H9 (cell line): ENCODE measurements at regions not wholly inside any gene's neighbourhood (a gene's known extent, or its start where the extent isn't known, plus 50 kb on each side); places are given as distances from the start of the nearest gene placed in this dataset.

Source experiments
- DNase-seq: peaks from one replicate; pipeline ENCODE4 v3.0.0-alpha.2; 2017
- H2AFZ ChIP-seq: one replicate; pipeline ENCODE4 v1.6.1; 2013; ENCODE audit warnings: mild to moderate bottlenecking, low read length, control low read depth, moderate library complexity
- H2AK5ac ChIP-seq: 2 replicates; pipeline ENCODE4 v1.6.1; 2013; ENCODE audit warnings: low read length, control low read depth, mixed read lengths; ENCODE audit not compliant: insufficient read length
- H2BK120ac ChIP-seq: one replicate; pipeline ENCODE4 v1.6.1; 2013; ENCODE audit warnings: low read depth, mild to moderate bottlenecking, low read length, control low read depth, inconsistent platforms; ENCODE audit not compliant: poor library complexity, severe bottlenecking
- H2BK12ac ChIP-seq: 2 replicates; pipeline ENCODE4 v1.6.1; 2013; ENCODE audit warnings: low read length, control low read depth, mixed read lengths, low read depth; ENCODE audit not compliant: insufficient read length
- H2BK15ac ChIP-seq: 2 replicates; pipeline ENCODE4 v1.6.1; 2013; ENCODE audit warnings: low read depth, low read length, control low read depth
- H2BK20ac ChIP-seq: one replicate; pipeline ENCODE4 v1.6.1; 2013; ENCODE audit warnings: low read depth, mild to moderate bottlenecking, low read length, control low read depth, inconsistent platforms; ENCODE audit not compliant: poor library complexity, severe bottlenecking
- H2BK5ac ChIP-seq: 2 replicates; pipeline ENCODE4 v1.6.1; 2013; ENCODE audit warnings: low read length, control low read depth, mixed read lengths; ENCODE audit not compliant: insufficient read length
- H3K14ac ChIP-seq: 2 replicates; pipeline ENCODE4 v1.6.1; 2013; ENCODE audit warnings: low read length, control low read depth; ENCODE audit not compliant: insufficient read depth
- H3K18ac ChIP-seq: 2 replicates; pipeline ENCODE4 v1.6.1; 2013; ENCODE audit warnings: low read depth, mild to moderate bottlenecking, mixed read lengths, low read length, control low read depth; ENCODE audit not compliant: insufficient read length
- H3K23ac ChIP-seq: 2 replicates; pipeline ENCODE4 v1.6.1; 2013; ENCODE audit warnings: low read length, control low read depth, mixed read lengths, low read depth; ENCODE audit not compliant: insufficient read length
- H3K23me2 ChIP-seq: 2 replicates; pipeline ENCODE4 v1.6.1; 2013; ENCODE audit warnings: low read depth, mild to moderate bottlenecking, mixed read lengths, low read length, control low read depth; ENCODE audit not compliant: insufficient read length, poor library complexity, severe bottlenecking
- H3K27ac ChIP-seq: 2 replicates; pipeline ENCODE4 v1.5.1; 2013; ENCODE audit warnings: low read length, control low read depth, mixed read lengths, low read depth; ENCODE audit not compliant: insufficient read length
- H3K27me3 ChIP-seq: 2 replicates; pipeline ENCODE4 v1.6.1; 2013; ENCODE audit warnings: low read length, control low read depth, inconsistent platforms; ENCODE audit not compliant: insufficient read depth
- H3K4ac ChIP-seq: 2 replicates; pipeline ENCODE4 v1.6.1; 2013; ENCODE audit warnings: low read depth, mild to moderate bottlenecking, control low read depth, inconsistent platforms, low read length, moderate library complexity
- H3K4me1 ChIP-seq: 2 replicates; pipeline ENCODE4 v1.6.1; 2013; ENCODE audit warnings: low read length, control low read depth, inconsistent platforms; ENCODE audit not compliant: insufficient read depth
- H3K4me2 ChIP-seq: 2 replicates; pipeline ENCODE4 v1.6.1; 2013; ENCODE audit warnings: low read length, control low read depth, mixed read lengths; ENCODE audit not compliant: insufficient read length, insufficient read depth
- H3K56ac ChIP-seq: 2 replicates; pipeline ENCODE4 v1.6.1; 2013; ENCODE audit warnings: low read depth, mild to moderate bottlenecking, mixed read lengths, low read length, control low read depth; ENCODE audit not compliant: insufficient read length
- H3K79me1 ChIP-seq: 2 replicates; pipeline ENCODE4 v1.6.1; 2013; ENCODE audit warnings: low read depth, mild to moderate bottlenecking, moderate library complexity, low read length, control low read depth, inconsistent platforms; ENCODE audit not compliant: insufficient read depth, poor library complexity, severe bottlenecking
- H3K79me2 ChIP-seq: 2 replicates; pipeline ENCODE4 v1.6.1; 2013; ENCODE audit warnings: low read length, control low read depth, inconsistent platforms; ENCODE audit not compliant: insufficient read depth
- H3K9ac ChIP-seq: 2 replicates; pipeline ENCODE4 v1.6.1; 2013; ENCODE audit warnings: low read length, control low read depth, mixed read lengths; ENCODE audit not compliant: insufficient read length; ENCODE audit errors: extremely low read depth
- H3K9me3 ChIP-seq: one replicate; pipeline ENCODE4 v1.6.1; 2013; ENCODE audit warnings: low read depth, low read length, inconsistent platforms; ENCODE audit not compliant: control insufficient read depth
- H3T11ph ChIP-seq: one replicate; pipeline ENCODE4 v1.6.1; 2013; ENCODE audit warnings: mild to moderate bottlenecking, low read length, control low read depth, inconsistent platforms
- H4K20me1 ChIP-seq: one replicate; pipeline ENCODE4 v1.6.1; 2013; ENCODE audit not compliant: control insufficient read depth, insufficient read length, insufficient read depth
- H4K5ac ChIP-seq: 2 replicates; pipeline ENCODE4 v1.6.1; 2013; ENCODE audit warnings: low read depth, mild to moderate bottlenecking, mixed read lengths, low read length, control low read depth; ENCODE audit not compliant: insufficient read length
- H4K8ac ChIP-seq: replicated peaks from 2 replicates; pipeline ENCODE4 v1.6.1; 2013; ENCODE audit warnings: low read length, control low read depth, mixed read lengths, low read depth; ENCODE audit not compliant: insufficient read length
- H4K91ac ChIP-seq: 2 replicates; pipeline ENCODE4 v1.6.1; 2013; ENCODE audit warnings: low read depth, mild to moderate bottlenecking, moderate library complexity, mixed read lengths, low read length, control low read depth; ENCODE audit not compliant: insufficient read length
- H3K27ac Mint-ChIP-seq, 3 experiments: 2 replicates in 2 of 3; 3 replicates in 1 of 3; pipeline ENCODE4 v1.8.0; 2020 to 2021; ENCODE audit warnings: mixed read lengths in 3 of 3, mild to moderate bottlenecking in 1 of 3, moderate library complexity in 1 of 3
- H3K27me3 Mint-ChIP-seq: 2 replicates; pipeline ENCODE4 v1.8.0; 2021; ENCODE audit warnings: low read depth, mild to moderate bottlenecking, moderate library complexity, mixed read lengths
- H3K36me3 Mint-ChIP-seq, 3 experiments: 2 replicates in 2 of 3; 3 replicates in 1 of 3; pipeline ENCODE4 v1.8.0; 2020 to 2021; ENCODE audit warnings: low read depth in 3 of 3, mixed read lengths in 3 of 3; ENCODE audit not compliant: insufficient read depth in 1 of 3
- H3K4me1 Mint-ChIP-seq, 2 experiments: 2 replicates each; pipeline ENCODE4 v1.8.0; 2020; ENCODE audit warnings: mixed read lengths in 2 of 2
- H3K4me3 Mint-ChIP-seq, 2 experiments: 2 replicates in 1 of 2; 3 replicates in 1 of 2; pipeline ENCODE4 v1.8.0; 2020 to 2021; ENCODE audit warnings: mild to moderate bottlenecking in 2 of 2, mixed read lengths in 2 of 2, moderate library complexity in 1 of 2
- H3K9me3 Mint-ChIP-seq, 2 experiments: 2 replicates in 1 of 2; 3 replicates in 1 of 2; pipeline ENCODE4 v1.8.0; 2020; ENCODE audit warnings: mild to moderate bottlenecking in 2 of 2, mixed read lengths in 2 of 2, moderate library complexity in 1 of 2
- WGBS: extraction: QIAGEN DNeasy Blood & Tissue Kit; methylation state at CpG from one replicate; pipeline ENCODE4 v1.1.7; 2013; ENCODE audit warnings: missing lambda C conversion rate, low lambda C conversion rate, mixed read lengths; ENCODE audit not compliant: insufficient read length; ENCODE audit errors: extremely low coverage; 5-methylcytosine and 5-hydroxymethylcytosine counted together
- TF ChIP-seq, protein P1 (sequence below): fragments of 200-600 bp; sonication (generic); conservative IDR thresholded peaks from 3 replicates; pipeline ENCODE4 v1.8.0; 2021; ENCODE audit warnings: antibody characterized with exemption, mild to moderate bottlenecking

DNA sequence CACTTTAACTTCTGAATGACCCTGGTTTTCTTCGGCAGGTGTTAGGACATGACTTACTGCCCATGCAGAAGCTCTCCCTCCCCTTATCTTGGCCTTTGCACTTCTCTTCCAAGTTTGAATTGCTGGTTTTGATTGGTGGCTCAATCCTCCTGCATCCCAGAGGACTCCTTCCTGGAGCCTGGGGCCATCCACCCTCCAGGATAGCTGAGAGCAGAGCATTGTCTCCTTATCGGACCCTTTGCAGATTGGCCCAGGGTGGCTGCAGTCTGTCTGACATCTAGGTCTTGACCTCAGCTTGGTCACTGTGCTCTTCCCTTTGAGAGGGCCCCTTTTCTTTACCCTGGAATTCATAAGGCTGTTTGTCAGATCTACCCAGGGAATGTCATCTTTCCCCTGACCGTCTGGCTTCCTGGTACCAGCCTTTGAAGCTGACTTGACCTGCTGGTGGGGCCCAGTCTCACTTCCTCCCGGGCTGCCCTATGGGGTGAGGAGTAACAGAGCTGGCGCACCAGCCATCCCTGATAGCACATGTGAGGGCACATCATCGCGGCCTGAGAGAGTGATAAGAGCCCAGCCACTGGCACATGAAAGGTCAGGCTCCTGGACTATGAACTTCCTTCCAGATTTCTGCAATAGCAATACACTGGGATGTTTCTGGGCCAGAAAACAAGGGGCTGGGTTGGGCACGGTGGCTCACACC, 172.9 kb upstream of the UBL3 start:
- H3K27me3 ChIP-seq: no peaks in the 10 kb centered on the region; the same call in 1 of the 2 replicates
- H3K9ac ChIP-seq: no peak overlapping the region
- H3K36me3 Mint-ChIP-seq: no peaks in the 10 kb centered on the region
- peaks cover 6% of the 10 kb centered on the region for H3K27me3 Mint-ChIP-seq
- H3K56ac ChIP-seq: no peak overlapping the region
- H3K23me2 ChIP-seq: no peaks in the 10 kb centered on the region
- no peak overlapping the region for H3K4ac ChIP-seq
- H3K79me2 ChIP-seq: no peaks in the 10 kb centered on the region
- no peak overlapping the region for H2BK15ac ChIP-seq
- no peak overlapping the region; a peak in 1 of 7 replicates for H3K27ac Mint-ChIP-seq
- no peak overlapping the region for H3K4me3 Mint-ChIP-seq
- no peaks in the 10 kb centered on the region for H4K20me1 ChIP-seq
- H3K18ac ChIP-seq: no peak overlapping the region
- DNase-seq: no peak
- H2BK120ac ChIP-seq: no peak overlapping the region
- no CpG with 5 or more reads among the region's 8 CpGs for WGBS
- H3K4me1 Mint-ChIP-seq: peaks cover 16 to 20% of the 10 kb centered on the region in 2 experiments
- H4K5ac ChIP-seq: no peak overlapping the region
- H3K9me3 ChIP-seq: no peaks in the 10 kb centered on the region
- H4K91ac ChIP-seq: no peak overlapping the region
- no peak overlapping the region for H2AFZ ChIP-seq
- H3K23ac ChIP-seq: no peak overlapping the region
- H3K79me1 ChIP-seq: no peaks in the 10 kb centered on the region
- H4K8ac ChIP-seq: no peak overlapping the region
- no peak overlapping the region for H2BK5ac ChIP-seq
- no peak overlapping the region for H2BK12ac ChIP-seq
- TF ChIP-seq, protein P1, sequence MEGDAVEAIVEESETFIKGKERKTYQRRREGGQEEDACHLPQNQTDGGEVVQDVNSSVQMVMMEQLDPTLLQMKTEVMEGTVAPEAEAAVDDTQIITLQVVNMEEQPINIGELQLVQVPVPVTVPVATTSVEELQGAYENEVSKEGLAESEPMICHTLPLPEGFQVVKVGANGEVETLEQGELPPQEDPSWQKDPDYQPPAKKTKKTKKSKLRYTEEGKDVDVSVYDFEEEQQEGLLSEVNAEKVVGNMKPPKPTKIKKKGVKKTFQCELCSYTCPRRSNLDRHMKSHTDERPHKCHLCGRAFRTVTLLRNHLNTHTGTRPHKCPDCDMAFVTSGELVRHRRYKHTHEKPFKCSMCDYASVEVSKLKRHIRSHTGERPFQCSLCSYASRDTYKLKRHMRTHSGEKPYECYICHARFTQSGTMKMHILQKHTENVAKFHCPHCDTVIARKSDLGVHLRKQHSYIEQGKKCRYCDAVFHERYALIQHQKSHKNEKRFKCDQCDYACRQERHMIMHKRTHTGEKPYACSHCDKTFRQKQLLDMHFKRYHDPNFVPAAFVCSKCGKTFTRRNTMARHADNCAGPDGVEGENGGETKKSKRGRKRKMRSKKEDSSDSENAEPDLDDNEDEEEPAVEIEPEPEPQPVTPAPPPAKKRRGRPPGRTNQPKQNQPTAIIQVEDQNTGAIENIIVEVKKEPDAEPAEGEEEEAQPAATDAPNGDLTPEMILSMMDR: no peak
- H3K9me3 Mint-ChIP-seq: no peaks in the 10 kb centered on the region; a peak in 1 of 5 replicates
- H2BK20ac ChIP-seq: no peak overlapping the region
- H2AK5ac ChIP-seq: no peak overlapping the region
- no peak overlapping the region for H3T11ph ChIP-seq
- no peak overlapping the region for H3K4me2 ChIP-seq
- peaks cover 7% of the 10 kb centered on the region; the same call in 1 of the 2 replicates for H3K4me1 ChIP-seq
- no peak overlapping the region for H3K27ac ChIP-seq
- H3K14ac ChIP-seq: no peak overlapping the region
